ENCODE measurements at regions not wholly inside any gene's neighbourhood (a gene's known extent, or its start where the extent isn't known, plus 50 kb on each side); places are given as distances from the start of the nearest gene placed in this dataset.

DNA sequence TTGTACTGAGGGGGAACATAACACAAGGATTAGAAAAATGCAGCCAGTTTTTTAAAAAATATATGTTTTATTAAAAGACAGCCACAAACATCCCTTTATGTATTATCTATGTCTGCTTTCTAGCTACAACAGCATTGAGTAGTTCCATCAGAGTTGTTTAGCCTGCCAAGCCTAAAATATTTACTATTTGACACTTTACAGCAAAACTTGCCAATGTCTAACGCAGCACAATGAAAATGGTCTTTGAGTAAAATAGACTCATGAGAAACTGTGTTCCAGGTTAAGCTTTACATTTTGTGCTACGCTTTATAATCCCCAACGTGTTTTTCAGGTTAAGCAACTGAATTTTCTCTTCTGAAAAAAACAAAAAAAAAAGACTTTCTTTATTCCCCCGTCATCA, 2211.5 kb upstream of the RAG2 start:
- Histone ChIP-seq H3K27me3 (ENCODE audit: insufficient read depth, low read length) (no peaks in the 10 kb centered on the region), H3K9me3 (ENCODE audit: control insufficient read depth, low read depth, low read length) (peaks cover 5% of the 10 kb centered on the region), H4K5ac (ENCODE audit: insufficient read length, low read depth, low read length) (no peak overlapping the region), H3K4me2 (ENCODE audit: insufficient read depth, insufficient read length, low read length) (no peak overlapping the region), H2AK5ac (ENCODE audit: insufficient read length, low read length) (no peak overlapping the region), H2BK120ac (ENCODE audit: low read depth, low read length, poor library complexity, severe bottlenecking) (no peak overlapping the region), H3K79me1 (ENCODE audit: insufficient read depth, low read depth, low read length, poor library complexity, severe bottlenecking) (no peaks in the 10 kb centered on the region), H2BK12ac (ENCODE audit: insufficient read length, low read depth, low read length) (no peak overlapping the region), H3K9ac (ENCODE audit: extremely low read depth, insufficient read length, low read length) (no peak overlapping the region), H3K4ac (ENCODE audit: low read depth, low read length) (no peak overlapping the region), H3K14ac (ENCODE audit: insufficient read depth, low read length) (no peak overlapping the region), H2AFZ (ENCODE audit: low read length) (no peak overlapping the region), H3K23ac (ENCODE audit: insufficient read length, low read depth, low read length) (no peak overlapping the region), H3K23me2 (ENCODE audit: insufficient read length, low read depth, low read length, poor library complexity, severe bottlenecking) (no peaks in the 10 kb centered on the region), H3K79me2 (ENCODE audit: insufficient read depth, low read length) (no peaks in the 10 kb centered on the region), H2BK5ac (ENCODE audit: insufficient read length, low read length) (no peak overlapping the region), H2BK20ac (ENCODE audit: low read depth, low read length, poor library complexity, severe bottlenecking) (no peak overlapping the region), H4K91ac (ENCODE audit: insufficient read length, low read depth, low read length) (no peak overlapping the region), H3T11ph (ENCODE audit: low read length) (no peak overlapping the region), H3K4me1 (ENCODE audit: insufficient read depth, low read length) (no peaks in the 10 kb centered on the region), H3K56ac (ENCODE audit: insufficient read length, low read depth, low read length) (no peak overlapping the region), H4K8ac (replicated peaks; ENCODE audit: insufficient read length, low read depth, low read length) (no peak overlapping the region), H3K18ac (ENCODE audit: insufficient read length, low read depth, low read length) (no peak overlapping the region), H4K20me1 (ENCODE audit: control insufficient read depth, insufficient read depth, insufficient read length) (no peaks in the 10 kb centered on the region), H3K27ac (ENCODE audit: insufficient read length, low read depth, low read length) (no peak overlapping the region), H2BK15ac (ENCODE audit: low read depth, low read length) (no peak overlapping the region)
- no CpG with 5 or more reads among the region's 4 CpGs for WGBS (ENCODE audit: extremely low coverage, insufficient read length, low lambda C conversion rate)
- Mint-ChIP-seq H3K27ac (no peak overlapping the region), H3K27me3 (ENCODE audit: low read depth) (no peaks in the 10 kb centered on the region), H3K36me3 (ENCODE audit: insufficient read depth in 1 of 3, low read depth in 3 of 3) (peaks cover 1 to 21% (median 5%) of the 10 kb centered on the region in 3 experiments; a peak in 5 of 7 replicates), H3K4me3 (no peak overlapping the region), H3K9me3 (peaks cover 13% of the 10 kb centered on the region in 2 experiments), H3K4me1 (no peaks in the 10 kb centered on the region)
- TF ChIP-seq CTCF (conservative IDR thresholded peaks at IDR 0.05), result no peak
- DNase-seq, result no peak
